Trophoblast cell (in vitro differentiated cells and primary cell): ENCODE measurements at regions not wholly inside any gene's neighbourhood (a gene's known extent, or its start where the extent isn't known, plus 50 kb on each side); places are given as distances from the start of the nearest gene placed in this dataset.

Source experiments
- DNase-seq, 2 donors: peaks; one replicate each; pipeline ENCODE4 v3.0.0-alpha.2; 2016
- H2AFZ ChIP-seq: 2 replicates; pipeline ENCODE4 v1.6.1; 2013; ENCODE audit warnings: low read length, moderate library complexity, mild to moderate bottlenecking; ENCODE audit not compliant: insufficient read depth, poor library complexity
- H2AK5ac ChIP-seq: 2 replicates; pipeline ENCODE4 v1.6.1; 2013; ENCODE audit warnings: mild to moderate bottlenecking, low read length
- H2BK120ac ChIP-seq: 2 replicates; pipeline ENCODE4 v1.6.1; 2013; ENCODE audit warnings: low read length, mild to moderate bottlenecking, moderate library complexity; ENCODE audit not compliant: insufficient read depth, poor library complexity
- H2BK12ac ChIP-seq: 2 replicates; pipeline ENCODE4 v1.6.1; 2013; ENCODE audit warnings: mild to moderate bottlenecking, low read length, moderate library complexity
- H2BK5ac ChIP-seq: 2 replicates; pipeline ENCODE4 v1.6.1; 2013; ENCODE audit warnings: low read length, low read depth, moderate library complexity, mild to moderate bottlenecking; ENCODE audit not compliant: poor library complexity
- H3K14ac ChIP-seq: 2 replicates; pipeline ENCODE4 v1.6.1; 2013; ENCODE audit warnings: mild to moderate bottlenecking, low read length
- H3K18ac ChIP-seq: 2 replicates; pipeline ENCODE4 v1.6.1; 2013; ENCODE audit warnings: mild to moderate bottlenecking, low read length
- H3K23ac ChIP-seq: 2 replicates; pipeline ENCODE4 v1.6.1; 2013; ENCODE audit warnings: low read length
- H3K27ac ChIP-seq: 2 replicates; pipeline ENCODE4 v1.5.1; 2013; ENCODE audit warnings: low read depth, mild to moderate bottlenecking, inconsistent platforms, low read length, moderate library complexity
- H3K27me3 ChIP-seq: 2 replicates; pipeline ENCODE4 v1.6.1; 2013; ENCODE audit warnings: inconsistent platforms, mild to moderate bottlenecking, low read length, moderate library complexity; ENCODE audit not compliant: insufficient read depth
- H3K36me3 ChIP-seq, 2 experiments: 1 replicate in 1 of 2; 2 replicates in 1 of 2; pipeline ENCODE4 v1.6.1; 2013; ENCODE audit warnings: low read length in 2 of 2, mild to moderate bottlenecking in 2 of 2, moderate library complexity in 1 of 2; ENCODE audit not compliant: insufficient read depth in 2 of 2, control insufficient read depth in 1 of 2
- H3K4ac ChIP-seq: 2 replicates; pipeline ENCODE4 v1.6.1; 2013; ENCODE audit warnings: low read depth, mild to moderate bottlenecking, low read length, moderate library complexity
- H3K4me1 ChIP-seq, 2 experiments: 1 replicate in 1 of 2; 2 replicates in 1 of 2; pipeline ENCODE4 v1.6.1; 2013; ENCODE audit warnings: low read length in 2 of 2, mild to moderate bottlenecking in 2 of 2, moderate library complexity in 1 of 2; ENCODE audit not compliant: insufficient read depth in 2 of 2, control insufficient read depth in 1 of 2
- H3K4me2 ChIP-seq: 2 replicates; pipeline ENCODE4 v1.6.1; 2013; ENCODE audit warnings: inconsistent platforms, mild to moderate bottlenecking, low read length, moderate library complexity
- H3K4me3 ChIP-seq: 2 replicates; pipeline ENCODE4 v1.5.1; 2013; ENCODE audit warnings: mild to moderate bottlenecking, low read depth, low read length, inconsistent platforms
- H3K79me1 ChIP-seq: one replicate; pipeline ENCODE4 v1.6.1; 2013; ENCODE audit warnings: low read length
- H3K79me2 ChIP-seq: 2 replicates; pipeline ENCODE4 v1.6.1; 2013; ENCODE audit warnings: low read length, mild to moderate bottlenecking; ENCODE audit not compliant: control insufficient read depth, insufficient read depth, poor library complexity
- H3K9ac ChIP-seq: 2 replicates; pipeline ENCODE4 v1.6.1; 2013; ENCODE audit warnings: mild to moderate bottlenecking, low read length
- H3K9me3 ChIP-seq: 2 replicates; pipeline ENCODE4 v1.6.1; 2013; ENCODE audit warnings: low read depth, mild to moderate bottlenecking, control low read depth, inconsistent platforms, low read length; ENCODE audit not compliant: insufficient read depth
- H4K12ac ChIP-seq: 2 replicates; pipeline ENCODE4 v1.6.1; 2013; ENCODE audit warnings: low read depth, mild to moderate bottlenecking, low read length, moderate library complexity
- H4K8ac ChIP-seq: 2 replicates; pipeline ENCODE4 v1.6.1; 2013; ENCODE audit warnings: low read depth, mild to moderate bottlenecking, low read length, moderate library complexity
- H4K91ac ChIP-seq: one replicate; pipeline ENCODE4 v1.6.1; 2013; ENCODE audit warnings: low read depth, mild to moderate bottlenecking, low read length, moderate library complexity
- WGBS: extraction: QIAGEN DNeasy Blood & Tissue Kit; methylation state at CpG from one replicate; pipeline ENCODE4 v1.1.7; 2013; ENCODE audit warnings: missing lambda C conversion rate; ENCODE audit not compliant: insufficient read length, insufficient coverage; ENCODE audit errors: extremely low coverage; 5-methylcytosine and 5-hydroxymethylcytosine counted together

- Histone ChIP-seq H3K4me1 (no peaks in the 10 kb centered on the region), H4K12ac (no peak overlapping the region), H4K91ac (no peak overlapping the region), H2AK5ac (no peak overlapping the region), H4K8ac (no peak overlapping the region), H3K9me3 (no peaks in the 10 kb centered on the region), H2BK120ac (no peak overlapping the region), H2BK5ac (no peak overlapping the region), H3K79me2 (no peaks in the 10 kb centered on the region), H3K4me2 (no peak overlapping the region), H3K4ac (no peak overlapping the region), H2AFZ (no peak overlapping the region), H3K36me3 (no peaks in the 10 kb centered on the region), H3K9ac (no peak overlapping the region), H3K14ac (no peak overlapping the region), H3K27me3 (no peaks in the 10 kb centered on the region), H3K18ac (no peak overlapping the region), H3K79me1 (no peaks in the 10 kb centered on the region), H3K23ac (no peak overlapping the region), H3K27ac (no peak overlapping the region), H3K4me3 (no peak overlapping the region), H2BK12ac (no peak overlapping the region)
- DNase-seq, result no peak
- WGBS, result no CpG with 5 or more reads among the region's 2 CpGs
Observed at GRCh38 chr6:140663094-140663493, 1288.6 kb upstream of the CITED2 start.

DNA sequence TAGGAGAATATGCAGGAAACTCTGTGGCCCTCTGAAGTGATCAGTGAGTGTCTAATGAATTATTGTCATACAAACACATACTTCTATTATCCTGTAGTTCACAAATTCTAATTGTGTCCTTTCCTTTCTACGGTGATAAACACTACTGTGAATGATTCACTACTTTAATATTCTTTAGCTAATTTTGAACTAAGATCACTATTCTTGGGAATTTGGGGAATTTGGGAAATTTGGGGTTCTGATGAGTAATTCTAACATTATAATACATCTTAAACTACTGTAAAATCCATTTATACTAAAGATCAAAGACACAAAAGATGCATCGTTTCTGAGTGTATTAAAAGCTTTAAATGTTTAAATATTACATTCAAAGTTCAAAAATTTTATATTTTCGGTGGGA lies 1287.2 kb upstream of the CITED2 start:
- no CpG with 5 or more reads among the region's 3 CpGs for WGBS
- no peak overlapping the region for H2BK5ac ChIP-seq
- H3K79me1 ChIP-seq, result no peaks in the 10 kb centered on the region
- H2BK120ac ChIP-seq, result no peak overlapping the region
- no peak overlapping the region for H3K27ac ChIP-seq
- H3K9ac ChIP-seq, result no peak overlapping the region
- no peak overlapping the region for H3K23ac ChIP-seq
- H3K9me3 ChIP-seq, result no peaks in the 10 kb centered on the region
- no peak overlapping the region for H4K12ac ChIP-seq
- no peak overlapping the region for H2BK12ac ChIP-seq
- no peaks in the 10 kb centered on the region for H3K36me3 ChIP-seq
- no peaks in the 10 kb centered on the region for H3K27me3 ChIP-seq
- no peak overlapping the region for H2AK5ac ChIP-seq
- no peaks in the 10 kb centered on the region for H3K79me2 ChIP-seq
- H2AFZ ChIP-seq, result no peak overlapping the region
- H3K4me1 ChIP-seq, result no peaks in the 10 kb centered on the region
- H3K4ac ChIP-seq, result no peak overlapping the region
- no peak overlapping the region for H3K4me2 ChIP-seq
- H3K18ac ChIP-seq, result no peak overlapping the region
- no peak overlapping the region for H3K4me3 ChIP-seq
- H3K14ac ChIP-seq, result no peak overlapping the region
- no peak overlapping the region for H4K91ac ChIP-seq
- no peak for DNase-seq
- H4K8ac ChIP-seq, result no peak overlapping the region

DNA sequence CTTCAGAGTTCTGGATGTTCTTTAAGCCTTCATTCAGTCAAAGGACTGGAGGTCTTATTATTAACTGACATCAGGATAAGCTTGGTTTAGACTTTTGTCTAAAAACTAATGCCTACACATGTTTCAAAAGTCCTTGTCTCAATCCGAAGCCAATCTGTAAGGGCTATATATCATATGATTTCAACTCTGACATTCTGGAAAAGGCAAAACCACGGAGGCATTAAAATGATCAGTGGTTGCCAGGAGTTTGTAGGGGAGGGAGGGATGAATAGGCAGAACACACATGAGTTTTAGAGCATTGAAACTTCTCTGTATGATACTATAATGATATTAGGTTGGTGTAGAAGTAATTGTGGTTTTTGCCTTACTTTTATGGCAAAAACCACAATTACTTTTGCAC lies 1285.8 kb upstream of the CITED2 start:
- no peak overlapping the region for H3K14ac ChIP-seq
- no peak overlapping the region for H3K27ac ChIP-seq
- no peak overlapping the region for H3K4me2 ChIP-seq
- no peak overlapping the region for H3K9ac ChIP-seq
- H3K23ac ChIP-seq, result no peak overlapping the region
- H4K8ac ChIP-seq, result no peak overlapping the region
- no peak overlapping the region for H3K4ac ChIP-seq
- H2AK5ac ChIP-seq, result no peak overlapping the region
- no peaks in the 10 kb centered on the region for H3K27me3 ChIP-seq
- no peaks in the 10 kb centered on the region for H3K9me3 ChIP-seq
- H3K4me3 ChIP-seq, result no peak overlapping the region
- no peak overlapping the region for H2AFZ ChIP-seq
- no peak overlapping the region for H2BK5ac ChIP-seq
- H3K36me3 ChIP-seq, result no peaks in the 10 kb centered on the region
- H2BK120ac ChIP-seq, result no peak overlapping the region
- no peak overlapping the region for H3K18ac ChIP-seq
- no peak for DNase-seq
- no peaks in the 10 kb centered on the region for H3K4me1 ChIP-seq
- WGBS, result no CpG with 5 or more reads among the region's 2 CpGs
- H4K91ac ChIP-seq, result no peak overlapping the region
- H3K79me2 ChIP-seq, result no peaks in the 10 kb centered on the region
- H4K12ac ChIP-seq, result no peak overlapping the region
- no peaks in the 10 kb centered on the region for H3K79me1 ChIP-seq
- no peak overlapping the region for H2BK12ac ChIP-seq

DNA sequence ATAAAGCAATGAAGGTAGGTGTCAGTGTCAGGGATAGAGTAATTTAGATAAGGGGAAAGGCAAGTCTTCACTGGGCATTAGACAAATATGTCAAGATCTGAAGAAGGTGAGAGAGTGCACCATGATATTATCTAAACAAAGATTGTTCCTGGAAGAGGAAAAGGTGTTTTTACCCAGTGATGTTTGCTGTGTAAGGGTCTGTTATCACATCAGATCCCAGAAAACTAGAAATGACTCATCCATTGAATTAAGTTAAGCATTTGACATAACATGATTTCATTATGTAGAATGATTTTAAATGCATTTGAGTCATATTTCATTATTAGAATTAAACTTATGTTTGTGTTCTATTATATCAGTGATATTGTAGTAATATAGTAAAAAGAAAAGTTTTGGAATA lies 1279.5 kb upstream of the CITED2 start:
- Histone ChIP-seq H3K4me2 (no peak overlapping the region), H3K23ac (no peak overlapping the region), H2BK5ac (no peak overlapping the region), H3K36me3 (peaks cover 0 to 1% of the 10 kb centered on the region in 2 experiments), H3K4ac (no peak overlapping the region), H2AK5ac (no peak overlapping the region), H3K79me2 (no peaks in the 10 kb centered on the region), H3K18ac (no peak overlapping the region), H2AFZ (no peak overlapping the region), H3K27me3 (no peaks in the 10 kb centered on the region), H3K4me1 (no peaks in the 10 kb centered on the region), H2BK12ac (no peak overlapping the region), H4K91ac (no peak overlapping the region), H3K4me3 (no peak overlapping the region), H2BK120ac (no peak overlapping the region), H3K14ac (no peak overlapping the region), H4K8ac (no peak overlapping the region), H3K9me3 (no peaks in the 10 kb centered on the region), H3K9ac (no peak overlapping the region), H4K12ac (no peak overlapping the region), H3K79me1 (no peaks in the 10 kb centered on the region), H3K27ac (no peak overlapping the region)
- DNase-seq, result no peak

- no peak overlapping the region for H4K91ac ChIP-seq
- no peak overlapping the region for H2BK120ac ChIP-seq
- H2AK5ac ChIP-seq, result no peak overlapping the region
- no peak overlapping the region for H3K4me3 ChIP-seq
- no peaks in the 10 kb centered on the region for H3K27me3 ChIP-seq
- H2AFZ ChIP-seq, result no peak overlapping the region
- no peak overlapping the region for H3K23ac ChIP-seq
- no peaks in the 10 kb centered on the region for H3K9me3 ChIP-seq
- no peaks in the 10 kb centered on the region for H3K79me2 ChIP-seq
- no peak for DNase-seq
- no peak overlapping the region for H2BK12ac ChIP-seq
- no peak overlapping the region for H3K14ac ChIP-seq
- H3K4me2 ChIP-seq, result no peak overlapping the region
- H4K12ac ChIP-seq, result no peak overlapping the region
- H3K4me1 ChIP-seq, result no peaks in the 10 kb centered on the region
- no peaks in the 10 kb centered on the region for H3K79me1 ChIP-seq
- H3K18ac ChIP-seq, result no peak overlapping the region
- H3K36me3 ChIP-seq, result peaks cover 0 to 1% of the 10 kb centered on the region in 2 experiments
- H3K9ac ChIP-seq, result no peak overlapping the region
- H2BK5ac ChIP-seq, result no peak overlapping the region
- H4K8ac ChIP-seq, result no peak overlapping the region
- no peak overlapping the region for H3K4ac ChIP-seq
- H3K27ac ChIP-seq, result no peak overlapping the region
Observed at GRCh38 chr6:140653506-140653905, 1279.1 kb upstream of the CITED2 start.
